ENCODE measurements at regions not wholly inside any gene's neighbourhood (a gene's known extent, or its start where the extent isn't known, plus 50 kb on each side); places are given as distances from the start of the nearest gene placed in this dataset.

GRCh38 chr1:239593527-239593926 lies 207.2 kb downstream of the CHRM3 start:
- H3K4me1 Mint-ChIP-seq: no peaks in the 10 kb centered on the region
- ATAC-seq (ENCODE audit: low read depth): no peak
- ChIA-PET CTCF (no interaction called here), POLR2A (no interaction called here)
- H3K9me3 Mint-ChIP-seq: no peaks in the 10 kb centered on the region
- TF ChIP-seq CTCF (IDR thresholded peaks at IDR 0.05): no peak
- no peak for DNase-seq
- no peaks in the 10 kb centered on the region for H3K27me3 Mint-ChIP-seq
- H3K36me3 Mint-ChIP-seq (ENCODE audit: low read depth): no peaks in the 10 kb centered on the region
- intact Hi-C loops (cut with micrococcal nuclease): no loop called here
- no peak overlapping the region for H3K4me3 Mint-ChIP-seq
- H3K27ac Mint-ChIP-seq: no peak overlapping the region

- ChIA-PET POLR2A (no interaction called here), CTCF (no interaction called here)
- no peaks in the 10 kb centered on the region for H3K4me1 Mint-ChIP-seq
- H3K36me3 Mint-ChIP-seq (ENCODE audit: low read depth): no peaks in the 10 kb centered on the region
- ATAC-seq (ENCODE audit: low read depth) (no peak), DNase-seq (no peak)
- no peak overlapping the region for H3K4me3 Mint-ChIP-seq
- no peak overlapping the region for H3K27ac Mint-ChIP-seq
- intact Hi-C loops (cut with micrococcal nuclease): no loop called here
- H3K9me3 Mint-ChIP-seq: peaks cover 5% of the 10 kb centered on the region
- TF ChIP-seq CTCF (IDR thresholded peaks at IDR 0.05): no peak
- H3K27me3 Mint-ChIP-seq: no peaks in the 10 kb centered on the region
Measured at GRCh38 chr1:239600588-239600987, 214.2 kb downstream of the CHRM3 start.

- no peak overlapping the region for H3K27ac Mint-ChIP-seq
- H3K36me3 Mint-ChIP-seq (ENCODE audit: low read depth): no peaks in the 10 kb centered on the region
- no peak overlapping the region for H3K4me3 Mint-ChIP-seq
- peaks cover 5% of the 10 kb centered on the region for H3K9me3 Mint-ChIP-seq
- intact Hi-C loops (cut with micrococcal nuclease): no loop called here
- no peaks in the 10 kb centered on the region for H3K4me1 Mint-ChIP-seq
- ChIA-PET POLR2A (no interaction called here), CTCF (no interaction called here)
- DNase-seq (no peak), ATAC-seq (ENCODE audit: low read depth) (no peak)
- TF ChIP-seq CTCF (IDR thresholded peaks at IDR 0.05): no peak
- H3K27me3 Mint-ChIP-seq: no peaks in the 10 kb centered on the region
Measured at GRCh38 chr1:239601108-239601507, 214.7 kb downstream of the CHRM3 start.

GRCh38 chr1:239603530-239603929 lies 217.2 kb downstream of the CHRM3 start:
- H3K27ac Mint-ChIP-seq: no peak overlapping the region
- TF ChIP-seq CTCF (IDR thresholded peaks at IDR 0.05): no peak
- CTCF ChIA-PET: no interaction called here
- no peak for DNase-seq
- ATAC-seq (ENCODE audit: low read depth): no peak
- no peaks in the 10 kb centered on the region for H3K4me1 Mint-ChIP-seq
- no peaks in the 10 kb centered on the region for H3K27me3 Mint-ChIP-seq
- intact Hi-C loops (cut with micrococcal nuclease): no loop called here
- no peak overlapping the region for H3K4me3 Mint-ChIP-seq
- peaks cover 5% of the 10 kb centered on the region for H3K9me3 Mint-ChIP-seq
- H3K36me3 Mint-ChIP-seq (ENCODE audit: low read depth): no peaks in the 10 kb centered on the region
- POLR2A ChIA-PET: no interaction called here

- no peak for TF ChIP-seq CTCF (IDR thresholded peaks at IDR 0.05)
- no peak for DNase-seq
- ChIA-PET CTCF (no interaction called here), POLR2A (no interaction called here)
- no peaks in the 10 kb centered on the region for H3K9me3 Mint-ChIP-seq
- intact Hi-C loops (cut with micrococcal nuclease): no loop called here
- no peaks in the 10 kb centered on the region for H3K27me3 Mint-ChIP-seq
- H3K4me3 Mint-ChIP-seq: no peak overlapping the region
- no peaks in the 10 kb centered on the region for H3K4me1 Mint-ChIP-seq
- no peak overlapping the region for H3K27ac Mint-ChIP-seq
- H3K36me3 Mint-ChIP-seq (ENCODE audit: low read depth): no peaks in the 10 kb centered on the region
- ATAC-seq (ENCODE audit: low read depth): no peak
Measured at GRCh38 chr1:239606850-239607400, 220.6 kb downstream of the CHRM3 start.

Measured in activated B cell treated with CpG ODN at 0.5 μM for 24 hours (primary cell).